Skeletal muscle satellite cell (primary cell): ENCODE measurements at regions not wholly inside any gene's neighbourhood (a gene's known extent, or its start where the extent isn't known, plus 50 kb on each side); places are given as distances from the start of the nearest gene placed in this dataset.

Source experiments
- H3K27me3 ChIP-seq: 2 replicates; pipeline ENCODE4 v1.7.0; 2013; ENCODE audit warnings: low read length; ENCODE audit not compliant: control insufficient read depth, insufficient read depth
- H3K36me3 ChIP-seq: 2 replicates; pipeline ENCODE4 v1.7.0; 2013; ENCODE audit warnings: mild to moderate bottlenecking, control low read depth, low read length; ENCODE audit not compliant: insufficient read depth
- H3K4me1 ChIP-seq: 2 replicates; pipeline ENCODE4 v1.7.0; 2013; ENCODE audit warnings: low read length; ENCODE audit not compliant: control insufficient read depth, insufficient read depth
- H3K4me2 ChIP-seq: 2 replicates; pipeline ENCODE4 v1.7.0; 2013; ENCODE audit warnings: mild to moderate bottlenecking, low read length
- H3K4me3 ChIP-seq: 2 replicates; pipeline ENCODE4 v1.7.0; 2013; ENCODE audit warnings: low read length
- H3K9ac ChIP-seq: 2 replicates; pipeline ENCODE4 v1.7.0; 2013; ENCODE audit warnings: mild to moderate bottlenecking, low read depth, low read length, moderate library complexity
- H3K9me3 ChIP-seq: replicated peaks from 2 replicates; pipeline ENCODE4 v1.7.0; 2013; ENCODE audit warnings: mild to moderate bottlenecking, control low read depth, low read length

DNA sequence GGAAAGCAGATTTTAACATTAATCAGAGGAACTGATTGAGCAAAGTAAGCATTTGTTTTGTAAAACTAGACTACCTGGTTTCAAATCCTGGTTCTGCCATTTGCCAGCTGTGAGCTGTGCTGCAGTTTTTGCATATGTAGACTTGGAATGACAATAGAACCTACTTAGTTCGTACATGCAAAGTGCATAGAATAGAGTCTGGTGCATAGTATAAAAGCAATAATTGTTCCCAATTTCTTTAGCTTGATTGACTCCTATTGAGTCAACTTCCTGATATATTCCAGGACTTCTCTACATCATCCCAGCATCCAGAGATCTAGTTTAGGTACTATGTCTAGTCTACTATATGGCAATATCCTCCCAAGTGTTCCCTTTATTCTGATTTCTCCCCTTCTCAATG is 144.4 kb upstream of the FGGY start:
- Histone ChIP-seq H3K9me3 (no peaks in the 10 kb centered on the region), H3K4me3 (no peak overlapping the region), H3K4me1 (peaks cover 39% of the 10 kb centered on the region), H3K9ac (no peak overlapping the region), H3K27me3 (no peaks in the 10 kb centered on the region), H3K4me2 (no peak overlapping the region), H3K36me3 (no peaks in the 10 kb centered on the region)

DNA sequence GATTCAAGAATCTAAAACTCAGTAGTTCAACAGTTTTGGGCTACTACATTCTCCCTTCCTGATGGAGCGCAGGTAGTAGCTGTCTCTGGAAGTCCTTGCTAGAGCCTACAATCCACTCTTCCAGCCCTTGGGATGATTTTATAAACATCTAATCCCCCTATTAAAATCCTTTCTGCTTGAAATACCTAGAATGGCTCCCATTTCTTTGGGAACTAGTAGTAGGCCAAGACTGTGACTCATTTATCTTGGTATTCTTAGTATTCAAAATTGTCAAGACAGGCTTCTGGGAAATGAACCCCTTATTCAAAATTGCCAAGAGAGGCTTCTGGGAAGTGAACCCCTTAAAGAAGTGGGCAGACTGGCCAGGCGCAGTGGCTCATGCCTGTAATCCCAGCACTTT is 142.5 kb upstream of the FGGY start:
- H3K9ac ChIP-seq, result no peak overlapping the region
- peaks cover 42% of the 10 kb centered on the region for H3K4me1 ChIP-seq
- no peaks in the 10 kb centered on the region for H3K36me3 ChIP-seq
- H3K27me3 ChIP-seq, result no peaks in the 10 kb centered on the region
- H3K4me2 ChIP-seq, result no peak overlapping the region
- no peak overlapping the region for H3K4me3 ChIP-seq
- H3K9me3 ChIP-seq, result peaks cover 3% of the 10 kb centered on the region

DNA sequence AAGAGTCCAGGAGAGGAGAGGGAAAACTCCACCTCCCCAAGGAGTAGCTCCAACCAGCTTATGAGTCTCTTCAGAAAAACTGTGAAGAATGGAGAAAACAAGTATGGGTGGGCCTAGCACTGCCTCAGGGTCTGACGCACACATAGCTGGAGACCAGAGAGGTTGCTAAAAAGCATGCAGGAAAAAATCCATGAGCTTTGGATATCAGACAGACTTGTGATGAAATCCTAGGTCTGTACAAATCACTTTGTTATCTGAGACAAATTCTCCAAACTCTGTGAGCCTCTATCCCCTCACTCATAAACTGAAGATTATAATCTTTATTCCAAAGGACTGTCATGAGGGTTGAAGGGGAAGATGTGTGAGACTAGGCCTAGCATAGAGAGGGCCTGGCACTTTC is 141.5 kb upstream of the FGGY start:
- H3K9ac ChIP-seq, result no peak overlapping the region
- no peaks in the 10 kb centered on the region for H3K36me3 ChIP-seq
- peaks cover 41% of the 10 kb centered on the region for H3K4me1 ChIP-seq
- peaks cover 3% of the 10 kb centered on the region for H3K9me3 ChIP-seq
- H3K4me3 ChIP-seq, result no peak overlapping the region
- no peak overlapping the region for H3K4me2 ChIP-seq
- no peaks in the 10 kb centered on the region for H3K27me3 ChIP-seq

DNA sequence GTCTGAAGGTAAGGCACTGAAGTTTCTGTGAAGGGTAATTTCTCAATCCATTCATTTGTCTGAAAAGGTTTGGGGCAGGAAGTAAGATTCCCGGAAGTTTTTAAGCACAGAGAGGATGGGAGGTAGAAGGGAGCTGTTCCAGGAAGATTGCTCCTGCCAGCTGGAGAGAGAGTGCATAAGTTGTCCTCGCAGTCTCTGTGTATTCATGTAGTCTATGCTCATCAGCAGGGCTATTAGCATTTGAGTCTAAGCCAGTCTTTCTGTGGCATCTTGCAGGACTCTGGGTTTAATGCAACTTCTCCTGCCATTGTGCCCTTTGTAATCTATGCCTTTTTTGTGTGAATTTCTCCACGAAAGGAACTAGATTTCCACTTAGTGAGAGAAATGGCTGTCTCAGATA is 140.8 kb upstream of the FGGY start:
- no peaks in the 10 kb centered on the region for H3K36me3 ChIP-seq
- H3K4me2 ChIP-seq, result no peak overlapping the region
- H3K27me3 ChIP-seq, result no peaks in the 10 kb centered on the region
- H3K9me3 ChIP-seq, result peaks cover 3% of the 10 kb centered on the region
- H3K4me3 ChIP-seq, result no peak overlapping the region
- peaks cover 35% of the 10 kb centered on the region for H3K4me1 ChIP-seq
- no peak overlapping the region for H3K9ac ChIP-seq

DNA sequence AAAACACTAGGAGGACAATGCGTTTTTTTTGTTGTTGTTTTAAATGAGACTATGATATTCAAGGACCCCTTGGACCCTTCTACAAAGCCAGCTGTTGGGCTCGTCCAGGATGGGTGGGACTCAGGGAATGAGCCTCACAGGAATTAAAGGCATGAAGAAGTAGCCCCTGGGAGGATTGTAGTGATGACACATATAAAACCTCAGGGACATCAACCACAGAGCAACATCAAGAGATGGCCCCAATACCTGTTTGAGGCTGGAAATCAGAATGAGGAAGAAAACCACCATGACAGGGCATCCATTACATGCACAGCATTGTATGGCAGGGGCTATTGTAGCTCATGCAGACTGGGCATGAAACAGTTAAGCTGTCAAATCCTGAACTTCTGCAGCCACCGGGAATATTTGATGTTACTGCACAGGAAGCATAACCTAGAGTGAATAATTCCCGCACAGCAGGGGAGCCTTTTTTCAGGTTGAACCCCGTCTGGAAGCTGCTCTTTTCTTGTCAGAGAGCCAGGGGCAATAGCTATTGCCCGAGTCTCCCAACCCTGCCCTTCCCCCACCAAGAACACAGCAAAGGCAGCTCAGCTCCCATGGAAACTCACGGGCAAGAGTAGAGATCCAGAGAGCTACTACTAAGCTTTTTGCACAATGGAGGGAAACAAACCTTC is 140.2 kb upstream of the FGGY start:
- Histone ChIP-seq H3K4me2 (peak overlapping the region; percentile 12), H3K27me3 (no peaks in the 10 kb centered on the region), H3K4me1 (peaks cover 29% of the 10 kb centered on the region)

DNA sequence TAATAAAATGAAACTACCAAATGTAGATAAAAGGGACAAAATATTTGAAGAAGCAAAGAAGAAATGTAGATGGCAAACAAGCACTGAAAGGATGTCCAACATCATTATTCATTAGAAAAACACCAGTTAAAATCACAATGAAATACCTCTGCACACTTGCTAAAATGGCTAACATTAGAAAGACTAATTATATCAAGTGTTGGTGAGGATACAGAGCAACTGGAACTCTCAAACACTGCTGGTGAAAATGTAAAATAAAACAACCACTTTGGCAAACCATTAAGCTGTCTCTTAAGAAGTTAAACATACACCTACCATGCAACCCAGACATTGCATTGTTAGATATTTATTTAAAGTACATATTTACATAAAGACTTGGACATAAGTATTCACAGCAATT is 138.6 kb upstream of the FGGY start:
- H3K4me2 ChIP-seq, result no peak overlapping the region
- no peaks in the 10 kb centered on the region for H3K36me3 ChIP-seq
- no peak overlapping the region for H3K9ac ChIP-seq
- H3K9me3 ChIP-seq, result peaks cover 3% of the 10 kb centered on the region
- no peak overlapping the region for H3K4me3 ChIP-seq
- H3K27me3 ChIP-seq, result no peaks in the 10 kb centered on the region
- peaks cover 37% of the 10 kb centered on the region for H3K4me1 ChIP-seq

More for the DNA sequence above, 140.2 kb upstream of the FGGY start:
- Histone ChIP-seq H3K9me3 (peaks cover 3% of the 10 kb centered on the region), H3K9ac (no peak overlapping the region), H3K36me3 (no peaks in the 10 kb centered on the region), H3K4me3 (no peak overlapping the region)

DNA sequence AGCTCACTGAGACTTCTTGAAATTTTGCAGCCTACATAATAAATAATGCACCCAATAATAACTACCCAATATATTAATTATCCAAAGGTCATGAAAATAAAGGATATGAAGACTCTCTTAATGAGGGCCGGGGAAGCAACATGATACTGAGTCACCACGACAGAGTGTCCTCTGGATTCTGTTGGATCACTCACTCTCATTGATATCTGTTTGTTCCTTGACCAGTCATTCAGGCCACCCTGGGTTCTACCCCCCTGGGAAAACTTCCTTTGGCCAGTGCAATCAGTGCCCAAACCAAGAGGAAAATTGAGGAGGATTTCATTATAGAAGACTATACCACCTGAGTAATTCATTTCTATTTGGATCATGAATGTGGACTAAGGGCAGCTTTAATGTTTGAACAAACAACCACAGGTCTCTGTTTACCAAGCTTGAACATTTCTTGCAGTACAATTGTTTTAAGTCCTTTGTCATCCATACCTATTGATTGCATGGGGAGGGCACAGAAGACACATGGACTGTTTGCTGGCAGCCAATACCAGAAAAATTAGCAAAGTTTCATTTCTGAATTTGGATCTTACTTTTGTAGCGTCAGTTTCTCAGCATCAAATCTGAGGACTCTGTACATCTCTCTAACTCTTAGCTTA is 137.2 kb upstream of the FGGY start:
- H3K4me2 ChIP-seq, result no peak overlapping the region
- peaks cover 51% of the 10 kb centered on the region for H3K4me1 ChIP-seq
- H3K36me3 ChIP-seq, result no peaks in the 10 kb centered on the region
- H3K4me3 ChIP-seq, result no peak overlapping the region
- H3K9me3 ChIP-seq, result peaks cover 3% of the 10 kb centered on the region
- H3K9ac ChIP-seq, result no peak overlapping the region
- H3K27me3 ChIP-seq, result no peaks in the 10 kb centered on the region

DNA sequence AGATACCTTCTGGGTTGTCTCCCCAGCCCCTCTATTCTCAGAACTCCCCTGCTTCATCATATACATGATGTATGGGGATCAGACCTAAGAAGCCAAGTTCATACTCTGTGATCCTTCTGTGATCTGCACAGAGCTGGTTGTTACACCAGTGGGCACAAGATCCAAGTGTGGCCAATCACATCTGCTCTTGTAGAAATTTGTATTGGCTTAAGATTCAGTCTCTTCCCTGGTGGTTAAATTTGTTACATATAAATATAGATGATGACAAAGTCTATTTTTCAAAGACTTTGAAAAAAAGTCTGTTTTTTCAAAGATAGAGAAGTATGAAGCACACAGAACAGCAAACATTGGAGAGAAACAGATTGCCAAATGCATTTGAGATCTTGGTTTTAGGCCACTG is 135.8 kb upstream of the FGGY start:
- Histone ChIP-seq H3K27me3 (no peaks in the 10 kb centered on the region), H3K36me3 (no peaks in the 10 kb centered on the region), H3K4me1 (peaks cover 56% of the 10 kb centered on the region), H3K4me3 (no peak overlapping the region), H3K4me2 (no peak overlapping the region), H3K9me3 (peaks cover 3% of the 10 kb centered on the region), H3K9ac (no peak overlapping the region)

DNA sequence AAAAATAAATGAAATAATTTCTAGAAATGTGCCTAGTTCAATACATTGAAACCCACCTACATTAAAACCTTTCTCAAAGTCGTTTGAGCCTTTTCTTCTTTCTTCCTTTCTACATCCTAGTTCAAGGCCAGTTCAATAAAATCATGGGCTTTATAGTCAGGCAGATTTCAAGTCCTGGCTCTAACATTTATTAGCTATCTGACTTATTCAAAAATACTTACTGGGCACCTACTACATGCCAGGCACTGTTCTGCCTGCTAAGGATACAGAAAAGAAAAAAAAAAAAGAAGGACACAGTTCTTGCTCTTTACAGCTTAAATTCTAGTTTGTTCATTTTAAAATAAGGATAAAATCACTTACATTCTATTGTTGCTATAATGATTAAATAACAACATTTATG is 134.2 kb upstream of the FGGY start:
- Histone ChIP-seq H3K9ac (peak overlapping the region; percentile 71), H3K27me3 (no peaks in the 10 kb centered on the region), H3K36me3 (no peaks in the 10 kb centered on the region), H3K9me3 (peaks cover 3% of the 10 kb centered on the region), H3K4me1 (peaks cover 44% of the 10 kb centered on the region), H3K4me2 (no peak overlapping the region), H3K4me3 (no peak overlapping the region)

DNA sequence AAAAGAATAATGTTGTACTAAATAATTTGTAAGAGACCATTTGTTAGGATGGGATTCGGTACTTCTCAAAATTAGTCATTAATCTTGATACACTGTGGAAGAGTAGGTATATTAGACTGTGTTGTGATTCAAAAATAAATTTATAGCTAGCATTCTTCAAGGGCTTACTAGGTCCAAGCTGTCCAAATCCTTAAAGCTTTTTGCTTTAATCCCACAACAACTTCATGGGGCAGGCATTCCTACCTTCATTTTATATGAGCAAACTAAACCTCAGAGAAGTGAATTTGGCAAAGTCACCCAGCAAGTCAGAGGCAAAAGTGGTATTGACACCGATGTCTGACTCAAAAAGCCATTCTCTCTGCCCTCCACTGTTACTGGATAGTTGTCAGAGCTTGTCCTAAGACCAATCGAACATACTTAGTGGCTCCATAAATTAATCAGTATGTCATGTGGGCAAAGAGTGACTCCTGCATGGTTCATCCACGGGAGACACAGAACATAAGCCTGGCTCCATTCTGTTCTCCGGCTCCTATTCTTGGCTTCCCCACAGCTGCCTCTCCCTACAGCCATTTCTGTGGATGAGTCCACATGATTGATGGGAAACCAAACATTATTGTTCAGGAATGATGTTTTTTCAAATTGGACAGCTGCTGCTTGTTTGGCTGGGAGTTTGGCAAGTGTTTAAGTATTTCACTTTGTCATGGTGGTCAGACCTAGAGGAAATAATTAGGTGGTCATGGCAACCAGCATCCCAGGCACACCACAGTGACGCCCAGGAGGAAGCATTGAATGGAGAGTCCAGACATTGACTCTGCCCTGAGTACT is 133.4 kb upstream of the FGGY start:
- peak overlapping the region; percentile 16 for H3K4me3 ChIP-seq
- H3K4me1 ChIP-seq, result peaks cover 44% of the 10 kb centered on the region
- no peaks in the 10 kb centered on the region for H3K9me3 ChIP-seq
- peak overlapping the region; percentile 71 for H3K9ac ChIP-seq
- peak overlapping the region; percentile 40 for H3K4me2 ChIP-seq
- H3K36me3 ChIP-seq, result no peaks in the 10 kb centered on the region
- H3K27me3 ChIP-seq, result no peaks in the 10 kb centered on the region

DNA sequence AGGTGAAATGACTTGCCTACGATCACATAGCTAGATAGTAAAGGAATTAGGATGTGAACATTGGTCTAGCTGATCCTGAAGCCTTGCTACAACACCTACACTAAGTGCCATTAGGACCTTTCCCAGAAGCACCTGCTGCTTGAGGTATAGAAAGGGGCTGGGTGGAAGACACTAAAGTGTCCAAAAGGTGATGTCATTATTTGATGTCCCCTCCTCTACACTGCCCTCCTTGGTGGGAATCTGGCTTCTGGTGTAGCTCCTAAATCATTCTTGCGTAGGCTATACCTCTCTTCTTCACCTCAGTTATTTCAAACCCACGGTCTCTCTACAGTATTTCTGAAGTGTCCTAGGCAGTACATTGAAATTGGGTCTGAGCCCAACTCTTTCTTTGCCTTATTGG is 132.5 kb upstream of the FGGY start:
- no peaks in the 10 kb centered on the region for H3K9me3 ChIP-seq
- H3K27me3 ChIP-seq, result no peaks in the 10 kb centered on the region
- H3K9ac ChIP-seq, result peak overlapping the region; percentile 69
- peaks cover 42% of the 10 kb centered on the region for H3K4me1 ChIP-seq
- H3K36me3 ChIP-seq, result no peaks in the 10 kb centered on the region
- H3K4me3 ChIP-seq, result no peak overlapping the region
- H3K4me2 ChIP-seq, result no peak overlapping the region
